ENCODE measurements at regions not wholly inside any gene's neighbourhood (a gene's known extent, or its start where the extent isn't known, plus 50 kb on each side); places are given as distances from the start of the nearest gene placed in this dataset.

DNA sequence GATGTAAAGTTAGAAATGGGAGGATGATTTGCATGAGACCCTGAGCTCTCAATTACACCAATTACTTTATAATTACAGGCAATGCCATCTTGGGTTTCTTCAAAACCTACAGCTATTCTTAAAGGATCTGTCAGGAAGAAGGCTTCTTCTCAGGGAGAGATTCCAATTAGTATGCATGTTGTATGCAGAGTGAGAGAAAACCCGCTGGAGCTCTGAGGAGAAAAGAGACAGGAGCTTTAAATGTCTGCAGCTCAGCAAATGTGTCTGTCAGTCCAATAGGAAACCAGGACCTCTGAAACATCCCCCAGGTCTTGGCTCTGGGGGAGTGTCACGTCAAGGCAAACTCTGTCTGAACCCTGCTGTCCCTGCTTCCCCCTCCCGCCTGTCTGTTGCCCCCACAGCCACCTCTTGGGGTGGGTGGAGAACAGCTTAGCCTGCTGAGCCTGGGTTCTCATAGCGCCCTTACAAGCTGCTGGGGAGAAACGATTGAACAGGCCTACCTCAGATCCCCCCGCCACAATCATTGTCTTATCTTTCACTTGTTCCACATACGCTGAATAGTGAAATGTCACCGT lies 140.2 kb downstream of the SPATA19 start:
- TF ChIP-seq ZFX (IDR thresholded peaks at IDR 0.05) = no peak
- TF ChIP-seq CTCF (conservative IDR thresholded peaks at IDR 0.05) = no peak

All from C4-2B (cell line).